NT2/D1 (cell line): ENCODE measurements at regions not wholly inside any gene's neighbourhood (a gene's known extent, or its start where the extent isn't known, plus 50 kb on each side); places are given as distances from the start of the nearest gene placed in this dataset.

Source experiments
- SUZ12 ChIP-seq: IDR thresholded peaks from 2 replicates; pipeline ENCODE4 v1.6.1; 2011; ENCODE audit not compliant: insufficient read length, insufficient read depth; ENCODE audit errors: extremely low read depth
- YY1 ChIP-seq: IDR thresholded peaks from 2 replicates; pipeline ENCODE4 v1.6.1; 2011; ENCODE audit not compliant: insufficient read length, insufficient read depth
- ZNF274 ChIP-seq: IDR thresholded peaks from 2 replicates; pipeline ENCODE4 v1.6.1; 2011; ENCODE audit warnings: mild to moderate bottlenecking, low read depth, low read length

- TF ChIP-seq SUZ12 (no peak), YY1 (no peak), ZNF274 (no peak)
Measured at GRCh38 chr12:13505636-13506035, 309.1 kb downstream of the EMP1 start.
